ENCODE measurements at regions not wholly inside any gene's neighbourhood (a gene's known extent, or its start where the extent isn't known, plus 50 kb on each side); places are given as distances from the start of the nearest gene placed in this dataset.

- no peak for TF ChIP-seq CTCF (IDR thresholded peaks at IDR 0.05; ENCODE audit: borderline replicate concordance, insufficient read depth, low read depth, low read length)
- no peak overlapping the region for H3K4me3 ChIP-seq (ENCODE audit: low read depth, low read length)
These were observed 197.8 kb downstream of the TFAP2A start for GRCh38 chr6:10217111-10217510.

GRCh38 chr6:10215326-10216110, 199.4 kb downstream of the TFAP2A start:
- no peak overlapping the region for H3K4me3 ChIP-seq (ENCODE audit: low read depth, low read length)
- TF ChIP-seq CTCF (IDR thresholded peaks at IDR 0.05; ENCODE audit: borderline replicate concordance, insufficient read depth, low read depth, low read length), result no peak

GRCh38 chr6:10210052-10210451, 204.8 kb downstream of the TFAP2A start:
- TF ChIP-seq CTCF (IDR thresholded peaks at IDR 0.05; ENCODE audit: borderline replicate concordance, insufficient read depth, low read depth, low read length), result no peak
- H3K4me3 ChIP-seq (ENCODE audit: low read depth, low read length), result no peak overlapping the region

- no peak overlapping the region for H3K4me3 ChIP-seq (ENCODE audit: low read depth, low read length)
- TF ChIP-seq CTCF (IDR thresholded peaks at IDR 0.05; ENCODE audit: borderline replicate concordance, insufficient read depth, low read depth, low read length), result no peak
These were observed 209.0 kb downstream of the TFAP2A start for GRCh38 chr6:10205892-10206291.

GRCh38 chr6:10205120-10205519, 209.8 kb downstream of the TFAP2A start:
- TF ChIP-seq CTCF (IDR thresholded peaks at IDR 0.05; ENCODE audit: borderline replicate concordance, insufficient read depth, low read depth, low read length), result no peak
- H3K4me3 ChIP-seq (ENCODE audit: low read depth, low read length), result no peak overlapping the region

- TF ChIP-seq CTCF (IDR thresholded peaks at IDR 0.05; ENCODE audit: borderline replicate concordance, insufficient read depth, low read depth, low read length), result no peak
- no peak overlapping the region for H3K4me3 ChIP-seq (ENCODE audit: low read depth, low read length)
These were observed 211.2 kb downstream of the TFAP2A start for GRCh38 chr6:10203651-10204050.

- no peak for TF ChIP-seq CTCF (IDR thresholded peaks at IDR 0.05; ENCODE audit: borderline replicate concordance, insufficient read depth, low read depth, low read length)
- no peak overlapping the region for H3K4me3 ChIP-seq (ENCODE audit: low read depth, low read length)
These were observed 212.3 kb downstream of the TFAP2A start for GRCh38 chr6:10202581-10202980.
